HG02759 (cell line): ENCODE measurements at regions not wholly inside any gene's neighbourhood (a gene's known extent, or its start where the extent isn't known, plus 50 kb on each side); places are given as distances from the start of the nearest gene placed in this dataset.
A peak's percentile ranks its signal among the peaks of the same experiment; 100 is the strongest.
"Not testable (repeated sequence)": the region's sequence is repeated elsewhere in the genome, so short reads cannot be mapped to it uniquely, and the experiment has no call there.

Experiments used
- ATAC-seq: cut with Tn5 transposase; IDR thresholded peaks from one replicate; pipeline ENCODE4 v1.9.1; 2021; ENCODE audit warnings: mild to moderate bottlenecking, moderate library complexity; ENCODE audit not compliant: unreplicated experiment

DNA sequence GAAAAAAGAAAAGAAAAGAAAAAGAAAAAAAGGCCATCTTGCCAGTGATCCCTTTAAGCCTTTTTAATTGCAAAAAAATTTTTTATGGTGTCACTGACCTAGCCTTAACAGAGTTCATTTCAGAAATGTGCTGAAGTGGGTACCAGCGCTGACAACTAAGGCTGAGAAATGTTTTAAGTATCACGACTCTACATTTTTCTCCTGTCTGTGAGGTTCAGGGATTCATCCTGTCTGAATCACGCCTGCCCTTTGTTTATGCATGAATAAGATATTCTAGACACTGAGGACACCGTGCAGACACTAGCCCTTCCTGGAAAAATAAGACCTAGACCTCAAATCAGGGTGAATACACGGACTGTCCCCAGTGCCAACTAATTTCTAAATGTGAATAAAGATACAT is 154.4 kb upstream of the NOCT start:
- no peak for ATAC-seq

DNA sequence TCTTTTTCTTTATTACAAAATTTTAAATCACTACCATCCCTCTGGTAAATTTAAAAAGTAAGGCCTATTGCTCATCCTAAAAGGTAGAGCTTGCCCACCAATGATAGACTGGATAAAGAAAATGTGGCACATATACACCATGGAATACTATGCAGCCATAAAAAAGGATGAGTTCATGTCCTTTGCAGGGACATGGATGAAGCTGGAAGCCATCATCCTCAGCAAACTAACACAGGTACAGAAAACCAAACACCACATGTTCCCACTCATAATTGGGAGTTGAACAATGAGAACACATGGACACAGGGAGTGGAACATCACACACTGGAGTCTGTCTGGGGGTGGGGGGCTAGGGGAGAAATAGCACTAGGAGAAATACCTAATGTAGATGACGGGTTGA is 155.2 kb upstream of the NOCT start:
- ATAC-seq: not testable (repeated sequence)

DNA sequence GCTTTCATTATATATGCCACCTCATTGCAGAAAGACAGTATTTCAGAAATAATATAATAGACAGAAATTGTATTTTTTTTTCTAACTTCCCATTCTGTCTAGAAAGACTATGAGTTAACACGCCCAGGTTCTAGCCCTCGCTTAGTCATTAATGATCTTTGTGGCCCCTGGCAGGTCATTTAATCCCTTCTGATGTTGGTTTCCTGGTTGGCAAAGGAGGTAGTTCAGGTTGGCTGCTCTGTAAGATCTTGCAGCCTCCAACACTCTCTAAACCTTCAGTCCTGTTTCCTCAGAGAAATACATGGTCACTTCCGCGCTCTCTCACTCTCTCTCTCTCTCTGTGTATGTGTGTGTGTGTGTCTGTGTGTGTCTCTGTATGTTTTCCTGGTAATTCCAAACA is 156.3 kb upstream of the NOCT start:
- ATAC-seq: no peak

DNA sequence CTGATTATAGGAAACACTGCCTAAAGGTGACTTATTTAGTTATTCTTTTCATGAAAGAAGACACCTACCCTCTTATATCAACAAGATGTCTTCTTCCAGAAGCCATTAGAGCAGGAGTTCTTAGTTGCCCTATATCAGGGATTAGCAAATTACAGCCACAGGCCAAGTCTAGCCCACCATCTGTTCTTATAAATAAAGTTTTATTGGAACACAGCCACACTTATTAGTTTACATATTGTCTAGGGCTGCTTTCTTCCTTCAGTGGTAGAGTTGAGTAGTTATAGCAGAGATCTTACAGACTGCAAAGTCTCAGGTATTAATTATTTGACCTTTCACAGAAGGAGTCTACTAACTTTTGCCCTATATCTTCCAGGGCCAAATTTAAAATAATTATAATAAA is 157.2 kb upstream of the NOCT start:
- no peak for ATAC-seq

DNA sequence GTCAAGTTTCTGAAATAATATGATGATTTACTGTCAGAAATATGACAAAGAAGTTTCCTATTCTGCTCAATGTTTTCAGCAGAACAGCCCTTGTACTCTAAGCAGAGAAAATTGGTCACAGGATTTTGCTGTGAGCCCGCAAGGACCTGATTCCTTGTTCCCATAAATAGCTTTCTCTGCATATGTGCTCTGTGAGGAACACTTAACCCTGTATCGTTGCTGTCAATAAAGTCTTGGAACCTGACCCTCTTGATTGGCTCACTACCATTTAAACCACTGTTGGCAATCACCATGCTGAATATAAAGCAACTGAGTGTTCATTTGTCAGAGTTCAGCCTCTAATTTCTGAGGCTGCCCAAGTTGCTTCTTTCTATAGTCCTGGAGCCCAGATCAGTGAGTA is 158.2 kb upstream of the NOCT start:
- no peak for ATAC-seq

DNA sequence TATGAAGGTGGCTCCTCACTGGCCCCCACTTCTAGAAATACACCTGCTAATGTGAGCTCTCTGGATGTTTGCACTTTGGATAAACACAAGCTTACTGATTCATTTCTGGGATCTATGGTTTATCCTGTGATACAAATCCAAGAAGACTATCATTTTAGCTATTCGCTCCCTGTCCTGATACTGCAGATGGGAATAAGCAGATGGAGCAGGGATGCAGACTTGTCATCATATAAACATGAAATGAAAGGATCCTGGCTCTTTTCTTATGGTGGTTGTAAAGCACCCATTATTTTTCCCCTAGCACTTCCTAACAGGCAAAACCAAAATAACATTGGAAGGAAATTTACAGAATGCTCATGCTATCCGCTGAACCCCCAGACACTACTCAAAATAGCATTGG is 162.9 kb upstream of the NOCT start:
- ATAC-seq: no peak

DNA sequence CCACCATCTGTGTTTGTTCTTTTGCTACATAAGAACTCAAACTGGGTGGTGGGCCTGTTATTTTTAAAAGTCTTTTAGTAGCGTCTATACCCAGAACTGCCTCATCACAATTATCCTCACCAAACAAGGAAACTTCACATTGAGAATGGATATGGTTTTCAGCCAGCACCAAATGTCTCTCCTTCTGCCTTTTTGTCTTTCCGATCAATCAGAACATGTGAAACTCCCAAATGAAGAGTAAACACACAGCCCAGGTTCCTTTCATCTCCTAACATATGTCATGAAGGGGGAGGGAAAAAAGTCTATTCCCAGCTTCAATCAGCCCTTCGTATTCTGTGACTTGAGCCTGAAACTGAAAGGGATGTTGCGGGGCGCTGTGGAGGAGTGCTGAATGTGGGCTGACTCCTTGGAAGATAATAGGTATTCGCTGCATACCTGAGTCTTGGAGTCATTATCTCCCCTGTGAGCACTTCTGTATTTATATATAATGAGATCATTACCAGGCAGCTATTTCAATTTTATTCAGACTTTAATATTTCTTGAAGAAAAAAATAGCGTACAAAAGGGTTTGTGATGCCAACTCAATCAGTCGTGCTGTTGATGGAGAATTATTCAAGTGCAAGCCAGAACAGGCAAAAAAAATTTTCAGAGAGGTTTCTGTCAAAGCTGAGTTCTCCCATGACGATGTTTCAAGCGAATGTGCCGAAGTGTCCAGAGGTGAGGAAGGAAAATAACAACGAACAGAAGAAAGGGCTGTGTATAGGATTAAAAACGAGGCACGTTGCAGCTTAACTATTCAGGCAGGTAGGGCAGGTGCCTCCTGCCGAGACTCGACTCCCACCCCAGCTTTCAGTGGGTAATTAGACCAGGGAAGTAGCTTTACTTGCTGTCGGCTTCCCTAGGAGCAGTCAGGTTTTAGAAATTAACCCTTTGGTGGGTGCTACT is 163.9 kb upstream of the NOCT start:
- ATAC-seq: no peak

DNA sequence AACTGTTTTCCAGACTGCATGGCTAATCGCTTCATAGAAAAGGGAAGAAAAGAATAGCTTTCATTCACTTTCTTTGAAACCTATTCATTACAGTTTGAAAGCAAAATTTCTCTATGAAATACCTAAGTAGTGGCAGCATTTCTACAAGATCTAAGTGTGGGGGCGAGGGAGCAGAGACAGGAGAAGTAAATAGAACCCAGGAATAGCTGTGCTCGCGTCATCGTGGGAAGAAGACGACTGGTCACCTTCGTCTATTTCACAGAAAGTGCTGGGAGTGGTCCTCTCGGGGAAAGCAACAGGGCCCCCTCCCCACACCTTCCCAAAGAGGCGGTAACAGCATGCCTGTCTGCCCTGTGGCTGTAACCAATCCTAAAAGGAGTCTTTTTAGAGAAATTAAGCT is 169.9 kb upstream of the NOCT start:
- no peak for ATAC-seq

DNA sequence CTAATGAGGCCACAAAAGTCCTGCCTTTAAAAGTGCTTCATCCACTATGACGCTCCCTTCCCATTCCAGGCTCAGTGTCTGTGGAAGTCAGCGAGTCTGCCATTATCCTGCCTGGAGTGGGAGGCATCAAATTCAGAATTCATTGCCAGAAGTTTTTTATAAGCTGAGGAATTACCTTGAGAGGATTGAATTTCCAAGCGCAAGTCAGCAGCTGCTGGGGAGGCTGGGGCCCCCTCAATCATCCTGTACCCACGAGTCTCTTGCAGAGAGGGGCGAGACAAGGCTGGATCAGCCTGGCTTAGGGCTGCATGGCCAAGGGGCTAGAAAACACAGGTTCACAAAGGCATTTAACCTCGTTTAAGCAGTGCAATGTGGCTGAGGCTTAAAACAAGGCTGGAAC is 170.5 kb upstream of the NOCT start:
- ATAC-seq: no peak

DNA sequence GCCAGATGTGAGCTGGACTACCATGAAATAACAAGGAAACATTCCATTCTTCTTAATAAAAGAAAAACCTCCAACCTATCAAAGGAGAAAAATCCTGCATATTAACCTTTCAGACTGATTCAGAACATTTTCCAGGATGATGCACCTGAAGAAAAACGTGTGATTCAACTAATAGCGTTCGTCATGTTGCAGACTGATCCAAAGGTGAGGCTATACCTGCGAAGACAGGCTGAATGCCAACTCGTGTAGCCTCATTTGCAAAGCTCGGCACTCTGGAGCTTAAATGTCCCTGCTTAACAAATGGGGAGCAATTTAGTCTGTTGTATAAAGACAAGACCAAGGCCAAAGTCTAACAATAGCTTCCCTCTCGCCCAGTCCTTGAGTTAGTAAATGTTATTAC is 172.0 kb upstream of the NOCT start:
- ATAC-seq: no peak

DNA sequence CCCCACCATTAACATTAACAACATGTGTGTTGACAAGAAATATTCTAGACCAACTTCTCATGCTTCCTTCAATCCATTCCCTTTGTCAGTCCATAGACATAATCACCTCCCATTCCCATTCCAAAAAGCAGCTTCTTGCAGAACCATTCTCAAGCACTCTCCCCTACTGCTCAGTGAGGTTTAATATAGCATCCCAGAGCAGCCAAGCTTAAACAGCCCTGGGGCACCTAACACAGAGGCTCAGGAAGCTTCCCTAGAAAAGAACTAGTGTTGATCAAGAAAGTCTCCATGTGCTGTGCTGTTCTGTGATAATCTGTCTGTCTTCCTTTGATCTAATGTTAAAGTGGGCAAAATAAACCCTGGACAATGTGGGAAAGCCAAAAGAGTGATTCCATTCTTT is 174.2 kb upstream of the NOCT start:
- no peak for ATAC-seq

DNA sequence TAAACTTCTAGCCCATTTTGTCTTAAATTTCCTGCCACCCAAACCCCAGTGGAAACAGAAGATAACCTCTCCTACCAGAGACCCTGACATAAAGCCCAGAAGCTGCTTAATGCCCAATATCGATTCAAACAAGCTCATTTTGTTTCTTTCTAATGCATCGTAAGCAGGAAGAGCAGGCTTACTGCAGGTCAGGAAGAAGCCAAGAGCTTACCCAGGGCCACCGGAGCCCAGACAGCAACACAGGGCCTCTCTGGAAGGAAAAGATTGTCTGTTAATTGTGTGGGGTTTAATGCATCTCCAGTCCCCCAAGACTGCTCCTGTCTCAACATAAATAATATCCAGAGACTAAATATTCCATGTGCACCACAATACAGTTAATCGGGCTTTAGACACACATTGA is 177.3 kb upstream of the NOCT start:
- ATAC-seq: no peak

DNA sequence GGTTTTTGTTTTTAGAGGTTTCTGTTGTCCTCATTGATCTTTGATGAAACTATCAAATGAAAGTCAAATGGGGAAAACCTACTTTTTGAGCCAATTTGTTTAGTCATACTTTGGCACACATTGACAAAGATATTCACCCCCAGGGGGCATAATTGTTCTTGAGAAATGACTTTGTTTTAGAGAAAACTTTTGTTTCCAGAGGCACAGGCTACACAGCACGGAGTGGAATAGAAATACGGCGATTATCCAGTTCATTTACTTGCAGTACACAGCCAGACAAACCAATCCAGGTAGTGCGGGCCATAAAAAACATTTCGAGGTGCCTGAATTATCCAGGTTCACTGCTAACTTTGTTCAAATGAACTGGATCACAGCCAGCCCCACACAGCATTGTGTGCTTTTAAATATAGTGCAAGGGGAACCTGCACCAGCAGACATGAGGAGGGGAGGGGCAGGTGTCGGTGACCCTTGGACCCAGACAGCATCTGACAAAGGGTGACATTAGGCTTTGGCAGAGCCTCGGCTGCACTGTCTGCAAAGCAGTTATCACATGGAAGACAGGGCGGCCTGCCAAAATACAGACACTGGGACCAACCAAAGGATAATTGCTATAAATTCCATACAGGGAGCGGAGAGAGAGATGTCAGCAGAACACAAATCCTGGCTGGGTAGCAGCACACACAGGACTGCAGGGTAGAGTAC is 179.6 kb upstream of the NOCT start:
- peak; percentile 28 for ATAC-seq

DNA sequence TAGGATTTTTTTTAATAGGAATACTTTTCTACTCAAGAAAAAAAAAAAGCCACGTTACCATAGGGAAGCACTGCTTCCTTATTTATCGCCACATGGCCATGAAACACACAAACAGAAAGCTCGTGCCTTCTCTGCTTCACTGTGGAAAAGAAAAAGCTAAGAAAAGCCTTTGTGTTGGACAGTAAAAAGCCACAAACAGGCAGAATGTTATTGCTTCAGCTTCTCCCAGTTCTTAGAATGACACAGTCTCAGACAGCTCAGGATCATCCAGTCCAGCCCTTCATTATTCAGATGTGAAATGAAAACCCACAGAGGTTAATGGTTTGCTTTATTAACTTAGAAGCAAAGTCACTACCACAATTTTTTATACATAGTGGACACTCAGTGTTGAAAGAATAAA is 181.6 kb upstream of the NOCT start:
- ATAC-seq: peak; percentile 56

DNA sequence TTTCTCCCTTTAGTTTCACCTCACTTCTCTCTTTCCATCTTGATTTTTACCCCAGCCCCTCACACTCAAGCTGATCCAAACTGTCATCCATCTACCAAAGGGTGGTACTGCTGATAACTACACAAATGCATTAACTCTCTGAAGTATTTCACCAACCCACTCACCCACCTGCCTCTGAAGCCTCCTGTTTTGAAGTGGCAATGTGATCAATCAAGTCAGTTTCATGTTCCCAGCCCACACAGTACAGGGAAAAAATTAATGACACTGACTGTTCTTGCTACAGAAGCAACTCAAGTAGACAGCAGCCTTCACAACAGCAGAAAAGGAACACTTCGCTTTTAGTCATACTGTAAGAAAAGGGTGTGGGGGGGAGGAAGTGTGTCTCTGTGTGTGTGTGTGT is 183.0 kb upstream of the NOCT start:
- peak; percentile 35 for ATAC-seq

DNA sequence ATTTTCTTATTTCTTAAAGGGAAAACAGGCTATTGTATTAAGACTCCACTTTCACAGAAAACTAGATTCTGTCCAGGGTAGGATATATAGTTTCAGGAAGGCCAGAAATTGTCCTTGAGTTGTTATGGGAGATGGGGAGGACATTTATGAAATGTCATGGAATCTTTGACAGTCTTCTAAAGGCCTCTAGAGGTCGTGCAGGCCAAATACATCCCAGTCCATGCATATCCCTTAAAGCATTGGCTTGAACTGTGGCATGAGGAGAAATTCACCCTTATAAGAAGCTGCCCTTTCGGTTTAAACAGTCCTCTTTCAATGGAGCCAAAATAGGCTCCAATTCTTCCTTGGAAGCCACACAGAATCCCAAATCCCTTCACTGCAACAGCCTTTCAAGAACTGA is 183.6 kb upstream of the NOCT start:
- no peak for ATAC-seq

DNA sequence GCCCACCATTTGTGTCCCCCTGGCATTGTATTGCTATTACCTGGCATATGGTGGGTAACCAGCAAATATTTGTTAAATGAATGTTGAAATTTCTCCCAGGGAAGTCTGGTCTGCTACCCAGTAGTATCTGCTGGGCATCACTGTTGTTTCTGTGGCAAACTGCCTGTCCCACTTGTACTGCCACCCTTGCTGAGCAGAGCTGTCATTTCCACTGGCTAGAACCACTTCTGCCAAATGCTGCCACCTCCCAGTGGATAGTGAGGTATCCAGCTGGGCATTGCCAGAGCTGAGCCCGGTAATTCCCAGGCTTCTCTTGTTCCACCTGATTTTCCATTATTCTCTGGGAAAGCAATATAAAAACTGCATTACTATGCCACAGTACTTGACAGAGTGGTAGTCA is 186.7 kb upstream of the NOCT start:
- ATAC-seq: no peak

DNA sequence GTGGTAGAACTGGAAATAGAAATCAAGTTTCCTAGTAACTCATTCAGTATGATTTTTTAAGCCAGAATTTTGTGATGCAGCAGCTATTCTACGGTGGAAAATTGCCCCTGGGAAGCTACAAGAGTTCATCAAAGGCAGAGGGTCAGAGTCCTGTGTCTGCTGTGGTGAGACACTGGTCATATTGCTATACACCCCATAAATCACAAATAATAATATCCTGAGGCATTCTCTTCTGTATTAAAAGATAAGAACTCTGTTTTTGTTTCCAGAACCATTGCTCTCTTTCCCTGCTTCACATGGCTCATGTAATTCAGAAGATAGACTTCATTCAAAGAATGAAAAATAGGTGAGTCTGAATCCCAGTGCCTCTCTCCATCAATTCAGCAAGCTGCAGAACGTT is 188.8 kb upstream of the NOCT start:
- ATAC-seq: no peak

DNA sequence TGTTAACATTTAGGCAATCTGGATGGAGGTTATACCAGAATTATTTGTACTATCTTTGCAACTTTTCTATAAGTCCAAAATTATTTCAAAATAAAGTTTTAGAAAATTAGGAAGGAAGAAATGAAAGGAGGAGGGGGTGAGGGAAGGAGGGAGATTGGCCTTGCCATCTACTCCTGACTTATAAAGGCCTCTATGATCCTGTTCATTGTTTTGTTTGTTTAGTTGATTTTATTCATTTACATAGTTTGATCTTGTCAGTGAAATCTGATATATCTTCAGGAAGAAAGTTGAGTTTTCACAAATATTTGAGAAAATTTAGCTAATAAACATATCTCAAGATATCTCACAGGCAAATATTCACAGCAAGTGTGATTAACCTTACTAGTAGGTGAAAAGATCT is 189.3 kb upstream of the NOCT start:
- no peak for ATAC-seq

DNA sequence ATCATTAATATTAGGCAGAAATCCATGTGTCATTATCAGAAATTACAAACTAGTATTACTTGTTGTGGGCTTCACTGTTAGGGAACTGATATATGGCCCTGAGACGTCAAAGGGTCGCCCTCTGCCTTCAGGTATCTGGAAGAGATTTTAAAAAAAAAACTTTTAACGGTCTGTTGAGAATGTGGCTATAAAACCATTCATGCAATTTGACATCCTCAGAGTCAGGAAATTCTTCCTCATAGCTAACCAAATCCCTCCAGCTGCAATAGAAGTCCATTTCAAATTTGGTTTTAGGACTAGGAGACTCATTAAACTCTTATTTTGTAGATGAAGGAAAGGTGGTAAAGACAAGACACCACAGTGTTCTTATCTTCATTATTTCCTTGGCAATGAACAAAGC is 194.2 kb upstream of the NOCT start:
- no peak for ATAC-seq

DNA sequence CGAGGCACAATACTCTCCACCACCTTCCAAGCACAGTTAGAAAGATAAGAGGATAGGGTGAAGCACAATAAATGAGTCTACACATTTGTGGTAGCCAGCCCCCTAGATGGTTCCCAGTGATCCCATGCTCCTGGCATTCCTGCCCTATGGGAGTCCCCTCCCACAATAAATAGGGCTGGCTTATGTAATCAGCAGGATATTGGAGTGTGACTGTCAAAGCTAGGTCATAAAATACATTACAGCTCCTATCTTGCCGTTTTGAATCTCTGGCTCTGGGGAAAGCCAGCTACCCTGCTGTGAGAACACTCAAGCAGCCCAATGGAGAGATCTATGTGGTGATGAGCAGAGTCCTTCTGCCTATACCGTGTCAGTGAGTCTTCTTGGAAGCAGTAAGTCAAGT is 198.7 kb upstream of the NOCT start:
- ATAC-seq: no peak

DNA sequence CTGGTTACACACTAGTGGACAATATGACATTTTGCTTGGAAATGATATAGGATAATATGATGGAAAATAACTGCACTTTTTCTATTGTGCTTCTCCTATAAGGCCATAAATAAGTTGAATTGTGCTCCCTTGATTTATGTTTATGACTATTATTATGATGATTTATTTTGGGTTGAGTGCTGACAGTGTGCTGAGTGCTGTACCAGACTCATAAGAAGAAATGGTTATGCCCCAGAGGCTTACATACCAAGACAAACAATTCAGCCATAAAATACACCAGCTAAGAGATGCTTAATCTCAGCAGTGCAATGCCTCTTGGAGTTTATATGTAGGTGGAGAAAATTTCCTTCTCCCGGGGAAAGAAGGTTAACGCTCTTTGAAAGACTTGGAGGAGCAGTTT is 199.8 kb upstream of the NOCT start:
- no peak for ATAC-seq
